GM23248 (cell line): ENCODE measurements at regions not wholly inside any gene's neighbourhood (a gene's known extent, or its start where the extent isn't known, plus 50 kb on each side); places are given as distances from the start of the nearest gene placed in this dataset.

Experiments used
- DNase-seq: peaks from one replicate; pipeline ENCODE4 v3.0.0-alpha.2; 2015
- H2AFZ ChIP-seq: fragments of 200-600 bp; sonication (generic); 2 replicates; pipeline ENCODE4 v1.6.1; 2016; ENCODE audit warnings: antibody characterized with exemption
- H3F3A ChIP-seq: fragments of 200-600 bp; sonication (generic); 2 replicates; pipeline ENCODE4 v1.6.1; 2016; ENCODE audit warnings: mild to moderate bottlenecking, antibody characterized with exemption, mixed run types; ENCODE audit not compliant: insufficient read depth
- H3K27ac ChIP-seq: fragments of 200-600 bp; sonication (generic); 2 replicates; pipeline ENCODE4 v1.5.1; 2016; ENCODE audit warnings: mild to moderate bottlenecking
- H3K27me3 ChIP-seq: fragments of 200-600 bp; sonication (generic); replicated peaks from 2 replicates; pipeline ENCODE4 v1.6.1; 2016; ENCODE audit warnings: mild to moderate bottlenecking; ENCODE audit not compliant: insufficient read depth
- H3K36me3 ChIP-seq: fragments of 200-600 bp; sonication (generic); 2 replicates; pipeline ENCODE4 v1.6.1; 2016; ENCODE audit warnings: low read depth, mild to moderate bottlenecking
- H3K4me1 ChIP-seq: fragments of 200-600 bp; sonication (generic); 2 replicates; pipeline ENCODE4 v1.6.1; 2016; ENCODE audit warnings: mild to moderate bottlenecking; ENCODE audit not compliant: insufficient read depth
- H3K4me2 ChIP-seq: fragments of 200-600 bp; sonication (generic); one replicate; pipeline ENCODE4 v1.6.1; 2016; ENCODE audit warnings: mild to moderate bottlenecking; ENCODE audit not compliant: unreplicated experiment
- H3K4me3 ChIP-seq: fragments of 200-600 bp; sonication (generic); 2 replicates; pipeline ENCODE4 v1.5.1; 2016; ENCODE audit warnings: mild to moderate bottlenecking
- H3K79me2 ChIP-seq: fragments of 200-600 bp; sonication (generic); 2 replicates; pipeline ENCODE4 v1.6.1; 2016; ENCODE audit warnings: mild to moderate bottlenecking; ENCODE audit not compliant: insufficient read depth
- H3K9ac ChIP-seq: fragments of 200-600 bp; sonication (generic); 2 replicates; pipeline ENCODE4 v1.6.1; 2016; ENCODE audit warnings: mild to moderate bottlenecking
- H3K9me2 ChIP-seq: fragments of 200-600 bp; sonication (generic); 2 replicates; pipeline ENCODE4 v1.6.1; 2016; ENCODE audit warnings: mixed run types, mild to moderate bottlenecking, moderate library complexity; ENCODE audit not compliant: insufficient read depth
- H3K9me3 ChIP-seq: fragments of 200-600 bp; sonication (generic); one replicate; pipeline ENCODE4 v1.6.1; 2017; ENCODE audit warnings: low read depth
- H4K20me1 ChIP-seq: fragments of 200-600 bp; sonication (generic); 2 replicates; pipeline ENCODE4 v1.6.0; 2016; ENCODE audit not compliant: insufficient read depth
- EZH2 ChIP-seq: fragments of 200-600 bp; sonication (generic); IDR thresholded peaks from 2 replicates; pipeline ENCODE4 v1.6.1; 2018; ENCODE audit warnings: antibody characterized with exemption, mild to moderate bottlenecking; ENCODE audit not compliant: insufficient read depth, poor library complexity, severe bottlenecking
- EZH2phosphoT487 ChIP-seq: fragments of 200-600 bp; sonication (generic); IDR thresholded peaks from 2 replicates; pipeline ENCODE4 v1.6.1; 2018; ENCODE audit warnings: antibody characterized with exemption, moderate library complexity, mild to moderate bottlenecking, low read depth; ENCODE audit not compliant: insufficient read depth
- WGBS, 2 experiments: methylation state at CpG; one replicate each; pipeline ENCODE4 v1.1.6; 2015 to 2017; ENCODE audit warnings: low lambda C conversion rate in 2 of 2, low coverage in 1 of 2; ENCODE audit errors: missing lambda C conversion rate in 2 of 2; 5-methylcytosine and 5-hydroxymethylcytosine counted together
- in situ Hi-C: fragments of 300-500 bp; cut with MboI; formaldehyde crosslinking; loops from 2 replicates; pipeline ENCODE4 v1.15.0; 2020

- H2AFZ ChIP-seq: no peak overlapping the region
- no peaks in the 10 kb centered on the region for H3K27me3 ChIP-seq
- no peak overlapping the region for H3K27ac ChIP-seq
- H3K9me2 ChIP-seq: no peaks in the 10 kb centered on the region; the same call in 1 of the 2 replicates
- H3K9ac ChIP-seq: no peak overlapping the region
- no peaks in the 10 kb centered on the region for H4K20me1 ChIP-seq
- WGBS, 2 experiments: 76 to 77% methylated on average over 7 of the region's 7 CpGs
- H3K36me3 ChIP-seq: no peaks in the 10 kb centered on the region
- H3K79me2 ChIP-seq: no peaks in the 10 kb centered on the region
- H3K4me1 ChIP-seq: no peaks in the 10 kb centered on the region
- H3K4me3 ChIP-seq: no peak overlapping the region
- TF ChIP-seq EZH2: no peak
- no peak for TF ChIP-seq EZH2phosphoT487
- H3F3A ChIP-seq: no peaks in the 10 kb centered on the region
- in situ Hi-C loops: no loop called here
- no peak for DNase-seq
- no peaks in the 10 kb centered on the region for H3K9me3 ChIP-seq
- H3K4me2 ChIP-seq: no peak overlapping the region
These were observed 377.8 kb upstream of the SLC14A2 start for GRCh38 chr18:45237343-45238098.

GRCh38 chr18:45241271-45241670 is 374.0 kb upstream of the SLC14A2 start:
- no peaks in the 10 kb centered on the region for H3K79me2 ChIP-seq
- H3K4me1 ChIP-seq: peaks cover 27% of the 10 kb centered on the region
- WGBS, 2 experiments: 95 to 98% methylated on average over 3 of the region's 3 CpGs
- H3K36me3 ChIP-seq: no peaks in the 10 kb centered on the region
- no peak for TF ChIP-seq EZH2
- no peak for TF ChIP-seq EZH2phosphoT487
- H3K4me2 ChIP-seq: no peak overlapping the region
- no peak overlapping the region for H2AFZ ChIP-seq
- peaks cover 15% of the 10 kb centered on the region for H3F3A ChIP-seq
- no peaks in the 10 kb centered on the region for H4K20me1 ChIP-seq
- no peaks in the 10 kb centered on the region for H3K27me3 ChIP-seq
- in situ Hi-C loops: no loop called here
- no peak overlapping the region for H3K9ac ChIP-seq
- no peaks in the 10 kb centered on the region; the same call in 1 of the 2 replicates for H3K9me2 ChIP-seq
- H3K9me3 ChIP-seq: no peaks in the 10 kb centered on the region
- H3K27ac ChIP-seq: no peak overlapping the region
- no peak overlapping the region for H3K4me3 ChIP-seq
- no peak for DNase-seq

- Histone ChIP-seq H3F3A (peaks cover 15% of the 10 kb centered on the region), H3K36me3 (no peaks in the 10 kb centered on the region), H3K79me2 (no peaks in the 10 kb centered on the region), H3K9ac (no peak overlapping the region), H3K27ac (no peak overlapping the region), H3K4me2 (no peak overlapping the region), H3K4me1 (peaks cover 27% of the 10 kb centered on the region), H3K9me3 (no peaks in the 10 kb centered on the region), H3K27me3 (no peaks in the 10 kb centered on the region), H3K9me2 (no peaks in the 10 kb centered on the region), H3K4me3 (no peak overlapping the region), H4K20me1 (no peaks in the 10 kb centered on the region), H2AFZ (no peak overlapping the region)
- no peak for DNase-seq
- 96 to 97% methylated on average over 8 of the region's 8 CpGs for WGBS, 2 experiments
- no peak for TF ChIP-seq EZH2
- in situ Hi-C loops: no loop called here
These were observed 373.2 kb upstream of the SLC14A2 start for GRCh38 chr18:45241982-45242565.

- Histone ChIP-seq H3K79me2 (no peaks in the 10 kb centered on the region), H3K4me1 (peaks cover 41% of the 10 kb centered on the region), H3K9me3 (no peaks in the 10 kb centered on the region), H4K20me1 (no peaks in the 10 kb centered on the region), H3K9ac (no peak overlapping the region), H3K4me3 (no peak overlapping the region), H3K36me3 (no peaks in the 10 kb centered on the region), H3K4me2 (peak overlapping the region; percentile 2), H3K27ac (no peak overlapping the region), H3F3A (peaks cover 28% of the 10 kb centered on the region), H3K9me2 (no peaks in the 10 kb centered on the region), H2AFZ (peak overlapping the region; percentile 15; the same call in 1 of the 2 replicates), H3K27me3 (no peaks in the 10 kb centered on the region)
- TF ChIP-seq EZH2: no peak
- no peak for TF ChIP-seq EZH2phosphoT487
- in situ Hi-C loops: no loop called here
- no peak for DNase-seq
- 73 to 75% methylated on average over 7 of the region's 7 CpGs for WGBS, 2 experiments
These were observed 371.8 kb upstream of the SLC14A2 start for GRCh38 chr18:45243340-45244110.
